ENCODE measurements at regions not wholly inside any gene's neighbourhood (a gene's known extent, or its start where the extent isn't known, plus 50 kb on each side); places are given as distances from the start of the nearest gene placed in this dataset.

- no peaks in the 10 kb centered on the region for H3K9me3 ChIP-seq
- TF ChIP-seq POLR2AphosphoS5 (IDR thresholded peaks at IDR 0.05) (no peak), EP300 (IDR thresholded peaks at IDR 0.05) (no peak), POLR2A (IDR thresholded peaks at IDR 0.05) (no peak), CTCF (IDR thresholded peaks at IDR 0.05) (no peak)
- DNase-seq, result no peak
- no peaks in the 10 kb centered on the region for H3K27me3 ChIP-seq
- no peaks in the 10 kb centered on the region for H3K36me3 ChIP-seq
- H3K27ac ChIP-seq, result peak overlapping the region in 1 of 4 donors; percentile 46
- intact Hi-C loops (cut with DNase I), result no loop called here
- no peak overlapping the region for H3K4me3 ChIP-seq
- WGBS, 2 donors, result 81 to 90% methylated on average over 3 of the region's 3 CpGs
- peaks cover 0 to 37% (median 24%) of the 10 kb centered on the region in 4 donors for H3K4me1 ChIP-seq
Measured at GRCh38 chr4:18882468-18882867, 860.9 kb upstream of the LCORL start.

GRCh38 chr4:18881556-18881955 is 860.0 kb upstream of the LCORL start:
- no peak overlapping the region for H3K27ac ChIP-seq
- no peaks in the 10 kb centered on the region for H3K27me3 ChIP-seq
- no peak for TF ChIP-seq EP300 (IDR thresholded peaks at IDR 0.05)
- TF ChIP-seq POLR2A (IDR thresholded peaks at IDR 0.05), result no peak
- no peak for TF ChIP-seq POLR2AphosphoS5 (IDR thresholded peaks at IDR 0.05)
- no peak for TF ChIP-seq CTCF (IDR thresholded peaks at IDR 0.05)
- intact Hi-C loops (cut with DNase I), result no loop called here
- peaks cover 0 to 37% (median 24%) of the 10 kb centered on the region in 4 donors for H3K4me1 ChIP-seq
- 80 to 86% methylated on average over 1 of the region's 1 CpG for WGBS, 2 donors
- H3K4me3 ChIP-seq, result no peak overlapping the region
- no peaks in the 10 kb centered on the region for H3K9me3 ChIP-seq
- no peaks in the 10 kb centered on the region for H3K36me3 ChIP-seq
- no peak for DNase-seq

GRCh38 chr4:18880871-18881270 is 859.3 kb upstream of the LCORL start:
- Histone ChIP-seq H3K4me1 (peaks cover 0 to 37% (median 24%) of the 10 kb centered on the region in 4 donors), H3K9me3 (no peaks in the 10 kb centered on the region), H3K4me3 (no peak overlapping the region), H3K36me3 (no peaks in the 10 kb centered on the region), H3K27me3 (no peaks in the 10 kb centered on the region), H3K27ac (no peak overlapping the region)
- intact Hi-C loops (cut with DNase I), result no loop called here
- WGBS, 2 donors, result 65 to 82% methylated on average over 2 of the region's 2 CpGs
- no peak for TF ChIP-seq EP300 (IDR thresholded peaks at IDR 0.05)
- TF ChIP-seq POLR2AphosphoS5 (IDR thresholded peaks at IDR 0.05), result no peak
- TF ChIP-seq CTCF (IDR thresholded peaks at IDR 0.05), result no peak
- no peak for TF ChIP-seq POLR2A (IDR thresholded peaks at IDR 0.05)
- DNase-seq, result no peak

DNA sequence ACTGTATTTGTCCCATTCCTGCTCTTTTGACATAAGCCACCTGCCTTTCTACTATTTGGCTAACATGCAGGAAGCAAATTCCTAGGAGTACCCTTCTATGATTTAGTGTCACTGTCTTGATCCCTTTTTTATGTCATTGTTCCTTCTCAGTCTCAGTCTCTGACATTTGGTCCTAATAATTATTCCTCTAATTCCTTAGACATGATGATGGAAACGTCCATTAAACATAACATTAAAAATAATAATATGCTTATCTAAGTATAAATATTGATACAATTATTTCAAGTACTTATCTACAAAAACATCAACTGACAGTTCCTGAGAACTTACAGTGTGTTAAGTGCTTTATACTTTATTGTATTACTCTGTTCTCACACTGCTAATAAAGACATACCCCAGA is 857.0 kb upstream of the LCORL start:
- Histone ChIP-seq H3K36me3 (no peaks in the 10 kb centered on the region), H3K4me1 (peaks cover 0 to 37% (median 24%) of the 10 kb centered on the region in 4 donors), H3K4me3 (no peak overlapping the region), H3K27me3 (no peaks in the 10 kb centered on the region), H3K9me3 (no peaks in the 10 kb centered on the region), H3K27ac (no peak overlapping the region)
- TF ChIP-seq CTCF (IDR thresholded peaks at IDR 0.05) (no peak), POLR2AphosphoS5 (IDR thresholded peaks at IDR 0.05) (no peak), EP300 (IDR thresholded peaks at IDR 0.05) (no peak), POLR2A (IDR thresholded peaks at IDR 0.05) (no peak)
- WGBS, 2 donors, result 46 to 51% methylated on average over 1 of the region's 1 CpG
- no peak for DNase-seq
- intact Hi-C loops (cut with DNase I), result no loop called here

DNA sequence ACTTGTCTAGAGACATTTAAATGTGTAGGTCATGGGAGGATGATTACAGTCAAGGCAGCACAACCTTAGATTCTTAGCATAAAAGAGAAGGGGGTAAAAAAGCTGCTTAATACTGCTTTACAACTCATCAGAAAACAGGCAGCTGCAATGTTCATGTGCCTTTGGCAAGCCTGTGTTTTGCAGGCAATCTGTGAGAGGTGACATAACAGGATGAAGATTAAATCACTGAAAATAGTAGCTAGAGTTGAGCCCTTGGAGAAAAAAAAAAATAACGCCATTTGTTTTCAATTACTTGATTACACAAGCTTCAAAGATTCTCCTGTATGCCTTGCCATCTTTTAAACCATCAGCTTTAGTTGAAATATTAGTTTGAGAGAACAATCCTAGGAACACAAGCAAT is 847.6 kb upstream of the LCORL start:
- TF ChIP-seq EP300 (IDR thresholded peaks at IDR 0.05) (no peak), POLR2A (IDR thresholded peaks at IDR 0.05) (no peak), POLR2AphosphoS5 (IDR thresholded peaks at IDR 0.05) (no peak), CTCF (IDR thresholded peaks at IDR 0.05) (no peak)
- H3K4me3 ChIP-seq, result no peak overlapping the region
- WGBS, 2 donors, result 62 to 69% methylated on average over 1 of the region's 1 CpG

More for the DNA sequence above, 847.6 kb upstream of the LCORL start:
- no peak for DNase-seq
- intact Hi-C loops (cut with DNase I), result no loop called here
- H3K4me1 ChIP-seq, result no peaks in the 10 kb centered on the region
- H3K27me3 ChIP-seq, result no peaks in the 10 kb centered on the region
- H3K27ac ChIP-seq, result no peak overlapping the region
- no peaks in the 10 kb centered on the region for H3K9me3 ChIP-seq
- no peaks in the 10 kb centered on the region for H3K36me3 ChIP-seq

All from sigmoid colon (tissue), 6 donors.